T-helper 9 cell (primary cell): ENCODE measurements at regions not wholly inside any gene's neighbourhood (a gene's known extent, or its start where the extent isn't known, plus 50 kb on each side); places are given as distances from the start of the nearest gene placed in this dataset.
"Not testable (repeated sequence)": the region's sequence is repeated elsewhere in the genome, so short reads cannot be mapped to it uniquely, and the experiment has no call there.

Experiments
- DNase-seq: peaks from one replicate; pipeline ENCODE4 v3.0.0-alpha.2; 2020

DNA sequence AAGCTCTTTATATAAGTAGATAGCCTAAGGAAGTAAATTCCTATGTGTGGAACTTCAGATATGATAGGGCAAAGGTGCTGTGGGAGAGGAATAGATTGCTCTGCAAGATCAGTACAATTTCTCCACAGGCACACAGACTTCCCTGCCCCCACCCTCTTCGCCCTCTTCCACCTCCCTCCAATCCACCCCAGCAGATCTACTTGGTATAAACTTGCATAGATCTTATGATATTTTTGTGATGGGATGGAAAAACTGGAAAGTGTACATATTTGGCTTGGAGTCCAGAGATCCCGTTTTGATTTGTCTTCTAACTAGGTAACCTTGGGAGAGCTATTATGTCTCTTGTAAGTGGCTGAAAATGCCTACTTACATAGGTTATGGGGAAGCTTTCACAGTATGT lies 586.3 kb upstream of the USP24 start:
- DNase-seq, result no peak

GRCh38 chr1:55800503-55800902 lies 585.3 kb upstream of the USP24 start:
- DNase-seq, result no peak

DNA sequence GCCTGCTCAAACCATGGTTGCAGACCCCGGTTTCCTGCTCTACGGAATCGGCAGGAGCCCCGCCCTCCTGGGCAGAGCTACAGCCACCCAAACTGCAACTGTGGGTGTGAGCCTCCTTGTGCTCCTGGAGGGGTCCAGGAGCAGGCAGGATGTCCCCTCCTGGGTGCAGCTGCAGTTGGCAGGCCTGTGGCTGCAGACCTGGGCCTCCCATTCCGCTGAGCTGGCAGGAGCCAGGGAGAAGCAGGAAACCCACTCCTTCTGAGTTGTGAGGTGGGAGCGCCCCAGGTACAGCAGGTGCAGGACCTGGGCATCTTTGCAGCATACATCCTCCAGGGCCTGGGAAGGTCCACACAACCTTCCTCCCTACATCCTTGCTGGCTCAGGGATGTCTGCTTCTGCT lies 578.7 kb upstream of the USP24 start:
- no peak for DNase-seq

DNA sequence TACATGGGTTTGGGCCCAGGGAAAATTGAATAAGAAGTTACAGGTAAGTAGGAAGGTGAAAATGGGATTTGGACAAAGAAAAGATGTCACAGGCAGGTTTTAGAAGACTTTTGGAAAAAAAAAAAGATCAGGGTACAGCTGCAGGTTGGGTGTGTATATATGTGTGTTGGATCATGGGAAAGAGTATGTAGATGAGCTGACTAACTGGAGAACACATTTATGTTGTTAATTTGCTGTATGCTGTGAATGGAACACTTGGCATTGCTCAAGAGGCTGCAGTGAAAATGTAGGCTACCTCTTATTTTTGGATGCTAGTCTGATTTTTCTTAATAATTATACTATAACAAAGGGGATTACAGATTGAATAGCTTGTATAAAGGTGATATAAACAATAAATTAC lies 577.7 kb upstream of the USP24 start:
- DNase-seq, result no peak

GRCh38 chr1:55789466-55789865 lies 574.3 kb upstream of the USP24 start:
- no peak for DNase-seq

- DNase-seq, result no peak
These were observed 571.2 kb upstream of the USP24 start for GRCh38 chr1:55786396-55786795.

DNA sequence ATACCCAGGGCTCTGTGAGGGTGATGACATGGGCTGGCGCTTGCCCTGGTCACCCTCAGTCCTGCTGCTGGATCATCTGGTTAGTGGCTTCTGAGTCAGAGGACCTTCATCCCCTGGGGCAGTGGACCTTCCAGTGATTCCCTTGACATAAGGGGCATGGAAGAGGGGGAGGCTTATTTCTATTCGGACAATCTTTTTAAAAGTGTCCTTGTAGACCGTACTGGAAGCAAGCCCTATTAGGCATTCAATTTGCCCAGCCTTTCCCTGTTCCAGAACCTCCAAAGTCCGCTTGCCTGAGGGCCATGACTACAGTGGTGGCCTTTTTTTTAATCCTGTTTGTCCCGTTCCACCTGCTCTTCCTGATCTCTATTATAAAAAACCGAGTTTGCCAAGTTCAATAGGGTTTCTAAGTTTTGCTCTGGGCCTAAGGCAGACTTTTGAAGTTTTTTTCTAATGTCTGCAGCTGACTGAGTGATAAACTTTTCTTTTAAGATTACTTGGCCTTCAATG lies 569.8 kb upstream of the USP24 start:
- not testable (repeated sequence) for DNase-seq

DNA sequence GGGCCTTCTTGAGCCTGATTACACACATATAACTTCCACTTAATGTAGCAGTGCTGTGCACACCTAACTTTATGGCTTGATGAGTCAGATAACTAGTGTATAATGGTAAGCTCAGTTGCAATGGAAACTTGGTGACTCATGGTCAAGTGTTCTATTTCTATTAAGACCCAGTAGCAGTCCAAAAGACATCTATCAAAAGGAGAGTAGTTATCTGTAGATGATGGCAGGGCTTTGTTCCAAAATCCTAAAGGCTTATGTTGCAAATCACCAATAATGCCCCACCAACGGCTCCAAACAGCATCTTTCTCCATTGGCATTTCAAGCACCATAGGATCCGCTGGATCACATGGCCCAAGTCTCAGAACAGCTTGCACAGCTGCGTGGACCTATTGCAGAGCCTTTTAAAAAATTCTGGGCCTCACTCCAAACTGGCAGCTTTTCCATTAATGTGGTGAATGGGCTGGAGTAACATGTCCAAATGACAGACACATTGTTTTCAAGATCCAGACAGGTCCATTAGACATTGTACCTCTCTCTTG lies 566.8 kb upstream of the USP24 start:
- no peak for DNase-seq

- no peak for DNase-seq
These were observed 565.8 kb upstream of the USP24 start for GRCh38 chr1:55781003-55781402.

- DNase-seq, result no peak
These were observed 562.4 kb upstream of the USP24 start for GRCh38 chr1:55777545-55777944.

DNA sequence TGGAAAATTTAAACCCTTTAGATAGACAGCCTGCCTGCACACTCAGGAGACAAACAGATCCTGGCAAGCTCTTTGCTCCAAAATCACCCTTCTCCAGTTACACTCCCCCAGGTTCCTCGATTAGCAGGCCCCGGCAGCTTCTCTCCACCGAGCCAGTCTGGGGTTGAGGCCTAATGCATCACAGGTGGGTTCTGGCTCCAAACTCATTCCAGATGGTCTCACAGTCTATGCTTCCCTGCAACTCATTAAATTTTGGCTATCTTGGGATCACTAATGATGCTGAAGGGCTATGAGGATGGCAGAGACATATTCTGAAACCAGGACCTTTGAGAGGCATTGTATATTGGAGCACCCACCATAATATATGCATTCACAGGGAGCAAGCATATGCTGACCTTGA lies 559.8 kb upstream of the USP24 start:
- no peak for DNase-seq

- no peak for DNase-seq
These were observed 559.3 kb upstream of the USP24 start for GRCh38 chr1:55774446-55774845.

DNA sequence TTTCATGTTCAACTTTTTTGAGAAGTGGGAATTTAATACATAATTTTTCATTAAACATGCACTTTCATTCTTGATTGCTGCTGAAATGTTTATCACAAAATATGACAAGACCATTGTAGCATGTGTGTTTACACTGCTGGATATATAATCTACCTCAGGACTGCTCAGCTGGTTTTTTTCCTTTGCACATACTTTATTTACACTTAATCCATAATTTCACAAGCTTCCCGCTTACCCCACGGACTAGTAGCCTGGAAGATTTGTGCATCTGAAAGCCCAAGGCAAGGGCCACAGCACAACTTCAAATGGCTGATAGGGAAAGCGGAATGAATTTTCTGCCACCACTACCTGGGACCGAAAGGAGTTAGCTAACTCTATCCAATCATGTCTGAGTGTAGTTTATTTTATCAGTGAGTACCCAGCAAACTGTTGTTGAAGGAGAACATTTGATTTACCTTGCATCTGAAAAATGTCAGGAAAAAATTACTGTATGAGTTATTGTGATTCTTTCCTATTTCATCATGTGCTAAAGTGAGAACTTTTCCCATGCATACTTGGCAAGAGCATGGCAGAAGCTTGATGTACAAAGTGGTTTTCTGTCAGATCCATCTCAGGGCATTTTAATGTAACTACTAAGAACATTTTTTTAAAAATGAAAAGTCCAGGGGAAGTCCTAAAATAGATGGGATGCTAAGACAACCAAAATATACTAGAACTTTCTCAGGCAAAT lies 558.2 kb upstream of the USP24 start:
- no peak for DNase-seq

DNA sequence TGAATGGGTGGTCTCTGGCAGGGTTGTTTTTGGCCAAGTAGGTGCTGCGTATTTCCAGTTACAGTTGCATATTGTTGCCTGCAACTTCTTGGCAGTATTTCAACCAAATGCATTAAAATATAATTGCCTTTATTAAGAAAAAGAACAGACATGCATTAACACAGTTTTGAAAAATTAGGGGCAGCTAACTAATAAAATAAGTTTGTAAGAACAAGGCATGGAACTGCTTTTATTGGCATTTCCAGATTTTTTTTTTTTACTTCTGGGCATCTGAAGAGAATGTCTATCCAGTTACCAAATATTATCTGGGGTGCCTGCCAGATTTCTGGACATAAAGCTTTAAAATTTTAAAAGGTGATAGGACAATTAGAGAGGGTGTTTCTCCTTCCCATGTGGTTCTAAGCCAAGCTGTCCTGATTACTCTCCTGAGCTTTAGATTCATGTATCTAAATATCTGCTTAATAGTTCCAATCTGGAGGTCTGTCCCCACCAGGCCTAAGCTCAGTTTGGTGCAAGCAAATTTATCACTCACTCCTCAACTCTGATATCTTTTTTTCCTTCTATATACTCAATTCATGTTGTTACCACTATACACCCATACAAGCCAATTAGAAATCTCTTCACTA lies 553.3 kb upstream of the USP24 start:
- DNase-seq, result no peak

DNA sequence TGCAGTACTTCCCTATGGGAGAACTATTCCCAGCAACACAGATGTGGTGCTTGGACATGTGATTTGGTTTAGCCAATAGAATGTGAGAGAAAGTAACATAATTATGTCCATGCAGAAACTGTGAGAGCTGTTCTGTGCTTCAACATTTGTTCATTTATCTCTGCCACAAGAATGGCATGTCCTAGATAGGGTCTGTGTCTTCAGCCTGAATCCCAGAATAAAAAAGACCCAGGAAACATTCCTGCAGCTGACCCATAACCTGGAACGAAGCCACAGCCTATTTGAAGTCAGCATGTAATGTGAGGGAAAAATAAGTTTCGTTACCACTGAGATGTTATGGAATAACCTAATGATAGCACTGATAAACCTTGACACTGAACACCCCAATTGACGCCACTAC lies 552.0 kb upstream of the USP24 start:
- no peak for DNase-seq

GRCh38 chr1:55765505-55765904 lies 550.3 kb upstream of the USP24 start:
- not testable (repeated sequence) for DNase-seq

DNA sequence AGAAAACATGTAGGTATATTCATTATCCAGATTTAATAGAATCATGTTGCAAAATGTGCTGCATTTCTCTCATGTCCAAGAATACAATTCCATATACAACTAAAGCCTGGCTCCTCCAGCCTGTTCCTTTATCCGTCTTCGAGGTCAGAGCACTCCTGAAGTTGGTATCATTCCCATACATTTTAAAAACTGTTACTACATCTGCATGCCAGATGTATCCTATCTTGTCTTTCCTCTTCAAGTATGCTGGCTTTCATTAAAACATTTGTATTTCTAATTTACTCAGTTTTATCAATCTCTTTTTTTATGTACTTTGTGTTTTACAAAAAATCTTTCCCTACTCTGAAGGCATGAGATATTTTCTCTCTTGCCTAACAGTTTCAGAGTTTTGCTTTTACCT lies 536.6 kb upstream of the USP24 start:
- DNase-seq, result no peak

DNA sequence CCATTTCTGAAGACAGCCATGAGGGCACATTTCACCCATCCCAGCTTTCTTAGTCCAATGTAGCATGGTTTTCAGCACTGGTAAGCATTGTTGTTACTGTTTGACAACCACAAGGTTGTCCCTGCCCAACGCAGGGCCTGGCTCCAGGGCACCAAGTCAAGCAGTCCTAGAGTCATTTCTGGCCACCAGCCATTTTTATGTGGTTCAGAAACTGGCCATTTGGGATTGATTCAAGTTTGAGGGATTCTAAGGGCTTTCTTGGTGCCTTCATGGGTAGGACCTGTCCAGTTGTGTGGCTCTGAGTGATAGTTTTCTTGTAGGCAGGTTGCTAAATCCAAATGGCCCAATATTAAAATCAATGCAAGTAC lies 535.4 kb upstream of the USP24 start:
- DNase-seq, result no peak

- DNase-seq, result no peak
These were observed 534.9 kb upstream of the USP24 start for GRCh38 chr1:55749975-55750627.

DNA sequence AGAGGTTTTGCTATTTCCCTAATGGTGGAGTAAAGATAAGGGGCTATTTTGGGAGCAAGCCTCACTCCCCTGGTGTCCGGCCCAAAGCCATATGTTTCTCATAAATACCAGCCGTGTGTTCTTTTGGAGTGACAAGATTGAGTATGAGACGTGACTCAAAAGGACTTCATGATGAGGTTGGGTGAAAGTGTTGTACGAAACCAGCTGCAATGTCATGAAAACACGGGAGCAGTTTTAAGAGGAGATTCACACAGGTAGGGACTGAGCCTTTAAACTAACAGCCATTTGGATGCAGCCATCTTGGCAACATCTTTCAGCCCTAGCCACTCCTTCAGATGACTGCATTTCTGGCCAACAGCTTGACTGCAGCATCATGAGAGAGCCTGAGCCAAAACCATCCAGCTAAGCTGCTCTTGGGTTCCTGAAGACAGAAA lies 532.3 kb upstream of the USP24 start:
- no peak for DNase-seq

GRCh38 chr1:55746710-55747109 lies 531.5 kb upstream of the USP24 start:
- DNase-seq, result no peak

DNA sequence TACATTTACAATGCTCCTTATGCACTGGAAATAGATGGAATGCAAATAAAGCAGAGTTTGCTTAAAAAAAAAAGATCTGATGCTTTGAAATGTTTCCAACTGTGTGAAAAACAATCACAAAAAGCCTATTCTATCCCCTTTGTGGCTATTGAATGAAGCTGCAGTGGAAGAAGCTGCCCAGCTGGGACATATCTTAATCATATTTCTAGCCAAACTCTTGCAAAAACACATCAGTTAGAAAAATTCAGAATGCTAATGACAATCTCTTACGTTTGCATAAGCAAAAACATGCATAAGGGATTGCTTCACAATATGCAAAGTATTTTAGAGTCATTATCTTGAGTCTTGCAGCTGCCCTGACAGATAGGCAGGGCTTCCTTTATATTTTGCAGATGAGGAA lies 526.4 kb upstream of the USP24 start:
- no peak for DNase-seq

GRCh38 chr1:55735106-55735505 lies 519.9 kb upstream of the USP24 start:
- DNase-seq, result no peak

DNA sequence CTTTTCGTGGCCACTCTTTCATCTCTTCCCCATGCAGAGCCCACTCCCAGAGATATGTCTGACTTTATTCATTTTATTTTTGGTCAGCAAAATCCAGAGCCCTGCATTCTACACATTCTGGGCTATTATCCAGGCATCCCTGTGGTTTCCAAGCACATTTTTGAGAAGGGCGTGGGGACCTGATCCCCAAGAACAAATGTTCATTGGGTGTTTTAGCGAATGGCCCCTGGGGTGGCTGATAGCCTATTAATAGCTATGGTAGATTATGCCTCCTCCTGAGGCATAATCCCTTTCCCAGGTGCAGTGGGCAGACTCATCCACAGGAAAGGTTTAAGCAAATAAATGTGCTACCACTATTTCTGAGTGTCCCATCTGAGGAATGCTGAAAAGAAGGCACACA lies 511.8 kb upstream of the USP24 start:
- no peak for DNase-seq
